NCI-H345 treated with DMSO at 0.1 percent for 48 hours (cell line): ENCODE measurements at regions not wholly inside any gene's neighbourhood (a gene's known extent, or its start where the extent isn't known, plus 50 kb on each side); places are given as distances from the start of the nearest gene placed in this dataset.

Source experiments
- DNase-seq: peaks from one replicate; lab custom pipeline; 2025; ENCODE audit not compliant: unreplicated experiment; lab: John Stamatoyannopoulos, UW

- DNase-seq: no peak
Measured at GRCh38 chr17:54793271-54793670, 107.4 kb upstream of the TOM1L1 start.

DNA sequence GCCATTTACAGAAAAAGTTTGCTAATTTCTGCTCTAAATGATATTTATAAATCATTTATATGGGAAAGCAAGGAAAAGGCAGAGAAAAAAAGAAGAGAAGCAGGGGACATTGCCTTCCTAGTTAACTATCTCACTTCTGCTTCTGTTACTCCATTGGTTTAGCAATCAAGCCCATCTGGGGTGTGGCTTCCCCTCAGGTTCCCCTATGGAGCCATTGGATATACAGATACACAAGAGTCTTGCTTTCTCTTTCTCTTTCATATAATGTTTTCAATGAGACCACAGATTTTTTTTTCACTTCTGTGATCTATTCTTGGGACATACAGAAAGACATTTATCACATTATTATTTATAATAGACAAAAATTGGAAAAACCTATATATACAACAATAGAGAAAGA lies 105.6 kb upstream of the TOM1L1 start:
- DNase-seq: no peak

GRCh38 chr17:54807331-54807730 lies 93.3 kb upstream of the TOM1L1 start:
- DNase-seq: no peak

- no peak for DNase-seq
Measured at GRCh38 chr17:54813896-54814295, 86.8 kb upstream of the TOM1L1 start.

- DNase-seq: no peak
Measured at GRCh38 chr17:54814371-54814770, 86.3 kb upstream of the TOM1L1 start.

GRCh38 chr17:54834086-54834485 lies 66.6 kb upstream of the TOM1L1 start:
- DNase-seq: no peak

DNA sequence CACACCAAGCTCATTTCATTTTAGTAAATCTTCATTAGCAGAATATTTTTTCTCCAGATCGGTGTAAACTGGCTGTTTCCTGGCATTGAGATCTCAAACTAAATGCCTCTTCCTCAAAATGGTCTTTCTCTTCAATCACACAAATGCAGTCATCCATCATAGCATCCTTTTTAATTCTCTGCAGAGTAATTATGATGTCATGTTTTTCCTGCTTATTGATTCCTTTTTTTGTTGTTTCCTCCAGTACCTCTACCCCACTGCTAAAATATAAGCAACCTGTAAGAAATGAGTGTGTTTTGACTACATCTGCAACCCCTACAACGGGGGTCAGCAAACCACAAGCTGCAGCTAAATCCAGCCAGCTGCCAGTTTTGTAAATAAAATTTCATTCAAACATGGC lies 65.6 kb upstream of the TOM1L1 start:
- no peak for DNase-seq

DNA sequence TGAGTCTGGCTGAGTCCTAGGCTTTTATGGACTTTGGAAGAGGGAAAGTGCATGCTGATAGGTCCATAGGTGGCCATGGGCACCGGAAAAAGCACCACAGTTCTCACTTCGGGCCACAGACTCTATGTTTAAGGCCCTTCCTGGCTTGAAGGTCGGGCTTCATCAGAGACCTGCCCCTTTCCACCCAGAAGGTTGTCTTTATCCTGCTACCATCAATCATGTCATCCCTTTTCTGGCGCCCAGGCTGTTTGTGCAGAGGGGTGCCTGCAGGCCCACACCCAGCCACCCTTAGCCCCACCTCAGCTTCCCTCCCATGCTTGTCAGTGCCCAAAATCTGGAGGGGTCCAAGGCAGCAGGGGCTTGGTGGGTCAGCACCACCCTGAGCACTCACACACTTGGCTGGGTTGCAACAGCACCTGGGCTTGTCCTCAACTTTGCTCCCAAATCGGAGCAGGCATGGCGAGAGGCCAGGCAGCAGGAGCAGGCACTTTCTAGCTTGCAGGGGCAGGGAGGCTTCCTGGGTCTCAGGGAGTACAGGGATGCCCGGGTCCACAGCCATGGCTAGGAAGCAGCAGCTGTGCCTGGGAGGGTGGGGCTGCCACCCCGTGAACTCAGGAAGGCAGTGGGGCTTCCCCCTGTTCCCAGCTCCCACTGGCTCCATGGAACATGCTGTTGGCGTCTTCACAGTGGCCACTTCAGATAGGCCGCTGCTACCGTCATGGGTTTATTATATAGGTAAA lies 63.8 kb upstream of the TOM1L1 start:
- DNase-seq: no peak

- DNase-seq: no peak
Measured at GRCh38 chr17:54838651-54839421, 61.8 kb upstream of the TOM1L1 start.

GRCh38 chr17:54839447-54839846 lies 61.2 kb upstream of the TOM1L1 start:
- DNase-seq: no peak

- DNase-seq: no peak
Measured at GRCh38 chr17:54840885-54841591, 59.6 kb upstream of the TOM1L1 start.

DNA sequence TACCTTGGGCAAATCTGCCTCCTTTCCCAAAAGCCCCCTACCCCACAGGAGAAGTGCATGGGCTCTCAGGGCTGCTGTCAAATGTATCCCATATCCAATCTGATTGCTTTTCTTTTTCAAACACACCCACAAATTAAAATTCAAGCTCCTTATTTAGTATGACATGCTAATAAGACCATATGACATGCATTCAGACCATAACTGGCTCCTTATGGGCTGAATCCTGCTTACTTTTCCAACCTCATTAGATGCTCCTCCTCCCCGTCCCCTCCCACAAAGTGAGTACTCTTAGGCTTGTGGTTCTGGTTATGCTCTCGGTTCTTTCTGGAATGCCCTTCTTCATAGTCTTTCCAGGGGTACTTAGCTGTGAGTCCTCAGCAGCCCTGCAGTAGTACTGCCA lies 59.0 kb upstream of the TOM1L1 start:
- no peak for DNase-seq

DNA sequence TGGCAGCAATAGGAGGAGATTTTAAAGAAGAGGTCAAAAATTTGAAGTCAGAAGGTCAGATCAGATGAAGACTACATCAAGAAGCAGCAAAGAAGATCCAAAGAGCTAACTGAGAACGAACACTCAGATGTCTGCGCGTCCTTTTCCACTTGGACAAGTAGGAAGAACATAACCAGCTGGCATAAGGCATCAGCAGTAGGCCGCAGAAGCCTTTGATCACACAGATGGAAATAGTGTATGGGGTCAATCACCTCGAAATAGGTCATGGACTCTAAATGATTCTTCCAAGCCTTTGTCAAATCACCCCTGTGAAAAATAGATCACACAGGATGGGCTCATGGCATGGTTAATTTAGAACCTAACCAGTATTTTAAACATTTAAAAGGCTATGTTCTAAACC lies 56.4 kb upstream of the TOM1L1 start:
- DNase-seq: no peak

- no peak for DNase-seq
Measured at GRCh38 chr17:54848368-54848987, 52.2 kb upstream of the TOM1L1 start.

GRCh38 chr17:54849660-54850059 lies 51.0 kb upstream of the TOM1L1 start:
- no peak for DNase-seq
